ENCODE measurements at regions not wholly inside any gene's neighbourhood (a gene's known extent, or its start where the extent isn't known, plus 50 kb on each side); places are given as distances from the start of the nearest gene placed in this dataset.
A peak's percentile ranks its signal among the peaks of the same experiment; 100 is the strongest.

- Histone ChIP-seq H3K79me1 (replicated peaks; ENCODE audit: low read length, poor library complexity, severe bottlenecking) (no peaks in the 10 kb centered on the region), H2BK12ac (ENCODE audit: low read length in 2 of 2) (no peak overlapping the region)
- 83% methylated on average over 6 of the region's 6 CpGs for WGBS
These were observed 1245.3 kb downstream of the ROBO2 start for GRCh38 chr3:78285032-78285728.

GRCh38 chr3:78287085-78287484, 1247.2 kb downstream of the ROBO2 start:
- Histone ChIP-seq H3K27ac (ENCODE audit: low read length, poor library complexity, severe bottlenecking) (no peak overlapping the region), H2BK15ac (ENCODE audit: low read depth, poor library complexity, severe bottlenecking) (no peak overlapping the region), H2AFZ (ENCODE audit: low read depth, low read length) (no peak overlapping the region), H3K14ac (ENCODE audit: low read length in 2 of 2) (no peak overlapping the region), H3K79me1 (replicated peaks; ENCODE audit: low read length, poor library complexity, severe bottlenecking) (no peaks in the 10 kb centered on the region), H4K8ac (ENCODE audit: low read length) (no peak overlapping the region), H3K9ac (ENCODE audit: low read length) (no peak overlapping the region), H3K4me1 (ENCODE audit: control insufficient read depth, insufficient read depth, low read depth, low read length) (peaks cover 2% of the 10 kb centered on the region), H3K18ac (ENCODE audit: low read depth in 1 of 2, low read length in 2 of 2) (no peak overlapping the region), H3K4ac (ENCODE audit: low read depth in 1 of 2, low read length in 2 of 2) (no peak overlapping the region), H2BK12ac (ENCODE audit: low read length in 2 of 2) (no peak overlapping the region), H3K23ac (ENCODE audit: low read length in 2 of 2) (no peak overlapping the region), H3K36me3 (ENCODE audit: control insufficient read depth in 1 of 2, insufficient read depth in 2 of 2, low read depth in 1 of 2, low read length in 2 of 2) (no peaks in the 10 kb centered on the region), H3K9me3 (ENCODE audit: control insufficient read depth, low read length) (no peaks in the 10 kb centered on the region), H3K4me2 (ENCODE audit: low read length, poor library complexity, severe bottlenecking) (no peak overlapping the region), H3K4me3 (ENCODE audit: insufficient read depth in 1 of 2, low read depth in 1 of 2, low read length in 2 of 2) (no peak overlapping the region), H2BK120ac (ENCODE audit: low read depth, low read length) (no peak overlapping the region), H2AK5ac (ENCODE audit: low read length, severe bottlenecking) (no peak overlapping the region), H4K91ac (ENCODE audit: low read length) (no peak overlapping the region), H2BK5ac (ENCODE audit: low read depth, low read length, poor library complexity, severe bottlenecking) (no peak overlapping the region), H3K27me3 (ENCODE audit: control insufficient read depth in 1 of 2, insufficient read depth in 1 of 2, low read length in 2 of 2) (no peaks in the 10 kb centered on the region)
- no peak for DNase-seq

More at GRCh38 chr3:78285032-78285728, 1245.3 kb downstream of the ROBO2 start:
- Histone ChIP-seq H3K23ac (ENCODE audit: low read length in 2 of 2) (no peak overlapping the region), H2BK120ac (ENCODE audit: low read depth, low read length) (no peak overlapping the region), H3K27me3 (ENCODE audit: control insufficient read depth in 1 of 2, insufficient read depth in 1 of 2, low read length in 2 of 2) (no peaks in the 10 kb centered on the region), H4K8ac (ENCODE audit: low read length) (no peak overlapping the region), H3K14ac (ENCODE audit: low read length in 2 of 2) (no peak overlapping the region), H3K4me1 (ENCODE audit: control insufficient read depth, insufficient read depth, low read depth, low read length) (peaks cover 2% of the 10 kb centered on the region), H3K9me3 (ENCODE audit: control insufficient read depth, low read length) (no peaks in the 10 kb centered on the region), H2BK5ac (ENCODE audit: low read depth, low read length, poor library complexity, severe bottlenecking) (no peak overlapping the region), H2AFZ (ENCODE audit: low read depth, low read length) (no peak overlapping the region), H3K9ac (ENCODE audit: low read length) (no peak overlapping the region), H2BK15ac (ENCODE audit: low read depth, poor library complexity, severe bottlenecking) (no peak overlapping the region), H3K18ac (ENCODE audit: low read depth in 1 of 2, low read length in 2 of 2) (no peak overlapping the region), H3K36me3 (ENCODE audit: control insufficient read depth in 1 of 2, insufficient read depth in 2 of 2, low read depth in 1 of 2, low read length in 2 of 2) (no peaks in the 10 kb centered on the region), H2AK5ac (ENCODE audit: low read length, severe bottlenecking) (peak overlapping the region; percentile 3), H3K4ac (ENCODE audit: low read depth in 1 of 2, low read length in 2 of 2) (no peak overlapping the region), H3K4me3 (ENCODE audit: insufficient read depth in 1 of 2, low read depth in 1 of 2, low read length in 2 of 2) (no peak overlapping the region), H4K91ac (ENCODE audit: low read length) (no peak overlapping the region), H3K4me2 (ENCODE audit: low read length, poor library complexity, severe bottlenecking) (no peak overlapping the region), H3K27ac (ENCODE audit: low read length, poor library complexity, severe bottlenecking) (no peak overlapping the region)
- DNase-seq, result no peak

- no peak overlapping the region for H3K14ac ChIP-seq (ENCODE audit: low read length in 2 of 2)
- no peak overlapping the region for H2BK12ac ChIP-seq (ENCODE audit: low read length in 2 of 2)
- no peak overlapping the region for H2BK15ac ChIP-seq (ENCODE audit: low read depth, poor library complexity, severe bottlenecking)
- no peak overlapping the region for H4K91ac ChIP-seq (ENCODE audit: low read length)
- no peak overlapping the region for H3K4me3 ChIP-seq (ENCODE audit: insufficient read depth in 1 of 2, low read depth in 1 of 2, low read length in 2 of 2)
- no peak overlapping the region for H3K9ac ChIP-seq (ENCODE audit: low read length)
- no peak overlapping the region for H3K18ac ChIP-seq (ENCODE audit: low read depth in 1 of 2, low read length in 2 of 2)
- WGBS, result 94% methylated on average over 2 of the region's 3 CpGs
- no peak overlapping the region for H2AK5ac ChIP-seq (ENCODE audit: low read length, severe bottlenecking)
- no peak overlapping the region for H3K27ac ChIP-seq (ENCODE audit: low read length, poor library complexity, severe bottlenecking)
- H2AFZ ChIP-seq (ENCODE audit: low read depth, low read length), result no peak overlapping the region
- no peaks in the 10 kb centered on the region for H3K36me3 ChIP-seq (ENCODE audit: control insufficient read depth in 1 of 2, insufficient read depth in 2 of 2, low read depth in 1 of 2, low read length in 2 of 2)
- no peaks in the 10 kb centered on the region for H3K79me1 ChIP-seq (replicated peaks; ENCODE audit: low read length, poor library complexity, severe bottlenecking)
- H3K4me2 ChIP-seq (ENCODE audit: low read length, poor library complexity, severe bottlenecking), result no peak overlapping the region
- no peaks in the 10 kb centered on the region for H3K9me3 ChIP-seq (ENCODE audit: control insufficient read depth, low read length)
- no peaks in the 10 kb centered on the region for H3K27me3 ChIP-seq (ENCODE audit: control insufficient read depth in 1 of 2, insufficient read depth in 1 of 2, low read length in 2 of 2)
- no peak overlapping the region for H2BK5ac ChIP-seq (ENCODE audit: low read depth, low read length, poor library complexity, severe bottlenecking)
- H3K4me1 ChIP-seq (ENCODE audit: control insufficient read depth, insufficient read depth, low read depth, low read length), result no peaks in the 10 kb centered on the region
- H4K8ac ChIP-seq (ENCODE audit: low read length), result no peak overlapping the region
- no peak overlapping the region for H3K4ac ChIP-seq (ENCODE audit: low read depth in 1 of 2, low read length in 2 of 2)
- no peak overlapping the region for H2BK120ac ChIP-seq (ENCODE audit: low read depth, low read length)
- H3K23ac ChIP-seq (ENCODE audit: low read length in 2 of 2), result no peak overlapping the region
- DNase-seq, result no peak
These were observed 1253.4 kb downstream of the ROBO2 start for GRCh38 chr3:78293284-78293683.

GRCh38 chr3:78304115-78304514, 1264.2 kb downstream of the ROBO2 start:
- H2BK120ac ChIP-seq (ENCODE audit: low read depth, low read length), result no peak overlapping the region
- no peaks in the 10 kb centered on the region for H3K27me3 ChIP-seq (ENCODE audit: control insufficient read depth in 1 of 2, insufficient read depth in 1 of 2, low read length in 2 of 2)
- no peaks in the 10 kb centered on the region for H3K36me3 ChIP-seq (ENCODE audit: control insufficient read depth in 1 of 2, insufficient read depth in 2 of 2, low read depth in 1 of 2, low read length in 2 of 2)
- no peak overlapping the region for H3K4me2 ChIP-seq (ENCODE audit: low read length, poor library complexity, severe bottlenecking)
- no peak overlapping the region for H2AFZ ChIP-seq (ENCODE audit: low read depth, low read length)
- no peak overlapping the region for H2BK12ac ChIP-seq (ENCODE audit: low read length in 2 of 2)
- H3K4me1 ChIP-seq (ENCODE audit: control insufficient read depth, insufficient read depth, low read depth, low read length), result no peaks in the 10 kb centered on the region
- H3K9me3 ChIP-seq (ENCODE audit: control insufficient read depth, low read length), result no peaks in the 10 kb centered on the region
- no peak overlapping the region for H2BK15ac ChIP-seq (ENCODE audit: low read depth, poor library complexity, severe bottlenecking)
- no peak overlapping the region for H4K91ac ChIP-seq (ENCODE audit: low read length)
- H3K14ac ChIP-seq (ENCODE audit: low read length in 2 of 2), result no peak overlapping the region
- no peak overlapping the region for H3K23ac ChIP-seq (ENCODE audit: low read length in 2 of 2)
- H3K18ac ChIP-seq (ENCODE audit: low read depth in 1 of 2, low read length in 2 of 2), result no peak overlapping the region
- H2BK5ac ChIP-seq (ENCODE audit: low read depth, low read length, poor library complexity, severe bottlenecking), result no peak overlapping the region
- no peaks in the 10 kb centered on the region for H3K79me1 ChIP-seq (replicated peaks; ENCODE audit: low read length, poor library complexity, severe bottlenecking)
- H3K9ac ChIP-seq (ENCODE audit: low read length), result no peak overlapping the region
- no peak overlapping the region for H3K27ac ChIP-seq (ENCODE audit: low read length, poor library complexity, severe bottlenecking)
- H2AK5ac ChIP-seq (ENCODE audit: low read length, severe bottlenecking), result no peak overlapping the region
- no peak overlapping the region for H3K4ac ChIP-seq (ENCODE audit: low read depth in 1 of 2, low read length in 2 of 2)
- 90% methylated on average over 2 of the region's 2 CpGs for WGBS
- H3K4me3 ChIP-seq (ENCODE audit: insufficient read depth in 1 of 2, low read depth in 1 of 2, low read length in 2 of 2), result no peak overlapping the region
- no peak overlapping the region for H4K8ac ChIP-seq (ENCODE audit: low read length)
- DNase-seq, result no peak
